ENCODE measurements at regions not wholly inside any gene's neighbourhood (a gene's known extent, or its start where the extent isn't known, plus 50 kb on each side); places are given as distances from the start of the nearest gene placed in this dataset.

DNA sequence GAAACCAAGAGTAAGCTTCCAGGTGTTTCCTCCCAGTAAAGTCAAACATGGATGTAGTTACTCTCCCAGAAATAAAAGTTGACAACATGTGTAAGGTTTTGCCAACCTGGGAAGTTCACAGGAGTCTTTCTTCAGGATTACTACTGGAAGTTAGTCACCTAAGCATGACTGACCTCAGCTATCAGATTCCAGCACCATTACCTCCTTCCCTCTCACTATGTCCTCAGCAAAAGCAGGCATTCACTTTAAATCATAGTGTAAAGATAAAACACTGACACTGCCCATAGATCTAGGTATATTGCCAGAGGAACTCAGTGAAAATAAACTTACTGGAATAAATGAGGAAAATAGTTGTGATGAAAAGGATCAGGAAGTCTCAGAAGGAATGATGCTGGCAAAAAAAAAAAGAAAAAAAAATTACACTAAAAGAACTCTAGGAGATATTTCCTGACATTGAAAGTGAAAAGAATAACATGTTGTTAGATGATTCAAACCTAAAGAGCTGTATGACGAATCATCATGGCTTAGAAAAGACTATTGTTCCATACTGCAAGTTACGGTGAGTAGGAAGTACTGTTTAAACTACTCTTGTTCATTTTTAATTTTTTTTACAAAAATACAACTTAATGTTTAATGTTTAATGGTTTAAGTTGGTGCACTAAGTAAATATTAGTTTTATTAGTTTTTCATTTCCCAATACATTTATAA, 484.5 kb upstream of the ZNF804A start:
- Histone ChIP-seq H3K27ac (replicated peaks in 1 of 4) (no peak overlapping the region), H3K27me3 (no peaks in the 10 kb centered on the region), H3K9me3 (no peaks in the 10 kb centered on the region), H3K36me3 (no peaks in the 10 kb centered on the region), H3K4me3 (no peak overlapping the region), H3K4me1 (no peaks in the 10 kb centered on the region)
- no peak for TF ChIP-seq POLR2AphosphoS5 (IDR thresholded peaks at IDR 0.05)
- TF ChIP-seq CTCF (IDR thresholded peaks at IDR 0.05) = no peak
- no peak for TF ChIP-seq EP300 (IDR thresholded peaks at IDR 0.05)
- TF ChIP-seq POLR2A (IDR thresholded peaks at IDR 0.05; ENCODE audit: low read depth) = no peak
- WGBS = 58% methylated on average over 2 of the region's 2 CpGs
- no peak for DNase-seq (ENCODE audit: extremely low spot score)
- intact Hi-C loops (cut with DNase I) = no loop called here

DNA sequence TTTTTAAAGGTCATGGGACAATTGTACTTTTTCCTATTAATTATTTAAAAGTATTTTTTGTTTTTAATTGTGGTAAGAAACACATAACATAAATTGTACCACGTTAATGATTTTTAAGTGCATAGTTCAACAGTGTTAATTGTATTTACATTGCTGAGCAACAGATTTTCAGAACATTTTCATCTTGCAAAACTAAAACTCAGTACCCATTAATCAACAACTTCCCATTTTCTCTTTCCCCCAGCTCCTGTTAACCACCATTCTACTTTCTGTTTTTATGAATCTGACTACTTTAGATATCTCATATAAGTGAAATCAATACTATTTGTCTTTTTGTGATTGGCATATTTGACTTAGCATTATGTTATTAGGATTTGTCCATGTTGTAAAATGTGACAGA, 483.9 kb upstream of the ZNF804A start:
- 59% methylated on average over 1 of the region's 1 CpG for WGBS
- TF ChIP-seq POLR2A (IDR thresholded peaks at IDR 0.05; ENCODE audit: low read depth) = no peak
- no peak for TF ChIP-seq CTCF (IDR thresholded peaks at IDR 0.05)
- no peak for TF ChIP-seq POLR2AphosphoS5 (IDR thresholded peaks at IDR 0.05)
- no peak for TF ChIP-seq EP300 (IDR thresholded peaks at IDR 0.05)

GRCh38 chr2:184119989-184120800, 478.1 kb upstream of the ZNF804A start:
- intact Hi-C loops (cut with DNase I) = no loop called here

More for the DNA sequence above, 483.9 kb upstream of the ZNF804A start:
- H3K36me3 ChIP-seq = no peaks in the 10 kb centered on the region
- no peaks in the 10 kb centered on the region for H3K9me3 ChIP-seq
- H3K27me3 ChIP-seq = no peaks in the 10 kb centered on the region
- no peak overlapping the region for H3K4me3 ChIP-seq
- no peak for DNase-seq (ENCODE audit: extremely low spot score)
- H3K4me1 ChIP-seq = no peaks in the 10 kb centered on the region
- intact Hi-C loops (cut with DNase I) = no loop called here
- no peak overlapping the region for H3K27ac ChIP-seq (replicated peaks in 1 of 4)

DNA sequence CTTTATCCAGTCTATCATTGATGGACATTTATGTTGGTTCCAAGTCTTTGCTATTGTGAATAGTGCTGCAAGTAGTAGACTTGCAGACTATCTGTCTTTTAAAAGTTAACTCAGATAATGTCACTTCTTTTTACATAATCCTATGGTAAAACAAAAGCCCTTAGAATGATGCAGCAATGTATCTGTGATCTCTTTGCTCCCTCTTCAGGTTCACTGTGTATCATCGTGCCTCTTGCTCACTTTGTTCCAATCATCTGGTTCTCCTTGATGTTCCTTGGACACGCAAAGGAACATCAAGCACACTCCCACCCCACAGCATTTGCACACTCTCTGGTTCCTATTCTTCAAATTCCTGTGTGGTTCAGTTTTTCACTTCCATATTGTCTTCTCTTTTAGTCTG, 472.5 kb upstream of the ZNF804A start:
- TF ChIP-seq POLR2AphosphoS5 (IDR thresholded peaks at IDR 0.05) (no peak), POLR2A (IDR thresholded peaks at IDR 0.05; ENCODE audit: low read depth) (no peak), CTCF (IDR thresholded peaks at IDR 0.05) (no peak)
- intact Hi-C loops (cut with DNase I) = no loop called here
- 95% methylated on average over 2 of the region's 2 CpGs for WGBS
- no peaks in the 10 kb centered on the region for H3K9me3 ChIP-seq
- H3K4me1 ChIP-seq = no peaks in the 10 kb centered on the region
- no peaks in the 10 kb centered on the region for H3K27me3 ChIP-seq
- no peak overlapping the region for H3K4me3 ChIP-seq
- no peak overlapping the region for H3K27ac ChIP-seq (replicated peaks in 1 of 4)
- DNase-seq (ENCODE audit: extremely low spot score) = no peak
- no peaks in the 10 kb centered on the region for H3K36me3 ChIP-seq

More at GRCh38 chr2:184119989-184120800, 478.1 kb upstream of the ZNF804A start:
- no peaks in the 10 kb centered on the region for H3K27me3 ChIP-seq
- TF ChIP-seq POLR2AphosphoS5 (IDR thresholded peaks at IDR 0.05) = no peak
- TF ChIP-seq EP300 (IDR thresholded peaks at IDR 0.05) = no peak
- TF ChIP-seq CTCF (IDR thresholded peaks at IDR 0.05) = no peak
- TF ChIP-seq POLR2A (IDR thresholded peaks at IDR 0.05; ENCODE audit: low read depth) = no peak
- peaks cover 0 to 3% (median 0%) of the 10 kb centered on the region in 4 donors for H3K4me1 ChIP-seq
- 100% methylated on average over 1 of the region's 1 CpG for WGBS
- H3K27ac ChIP-seq (replicated peaks in 1 of 4) = no peak overlapping the region
- H3K36me3 ChIP-seq = no peaks in the 10 kb centered on the region
- no peak for DNase-seq (ENCODE audit: extremely low spot score)
- H3K4me3 ChIP-seq = no peak overlapping the region
- H3K9me3 ChIP-seq = no peaks in the 10 kb centered on the region

All from esophagus muscularis mucosa (tissue), 4 donors.